ENCODE measurements at regions not wholly inside any gene's neighbourhood (a gene's known extent, or its start where the extent isn't known, plus 50 kb on each side); places are given as distances from the start of the nearest gene placed in this dataset.

DNA sequence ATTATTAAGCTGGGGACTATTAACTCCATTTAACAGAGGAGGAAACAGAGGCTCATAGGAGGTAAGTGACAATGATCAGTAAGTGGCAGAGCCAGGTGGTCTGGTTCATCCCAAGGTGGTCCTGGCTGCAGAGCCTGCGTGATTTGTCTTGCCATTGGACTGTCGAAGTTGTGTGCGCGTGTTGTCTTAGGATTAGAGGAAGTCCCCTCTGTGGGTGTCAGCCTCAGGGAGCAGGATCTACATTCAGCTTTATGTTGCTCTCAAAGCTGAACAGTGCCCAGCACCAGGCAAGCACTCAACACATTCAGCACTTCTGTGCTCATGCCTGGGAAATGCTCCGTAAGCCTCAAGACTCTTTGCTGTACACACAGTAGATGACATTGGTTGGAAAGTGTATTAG lies 139.5 kb downstream of the HERPUD2 start:
- ATAC-seq (no peak), DNase-seq (no peak)
- TF ChIP-seq POLR2A (IDR thresholded peaks at IDR 0.05): no peak
- Histone ChIP-seq H3K4me1 (no peaks in the 10 kb centered on the region), H3K4me3 (no peak overlapping the region), H3K36me3 (no peaks in the 10 kb centered on the region), H3K27me3 (no peaks in the 10 kb centered on the region), H3K9me3 (no peaks in the 10 kb centered on the region), H3K27ac (no peak overlapping the region)
- in situ Hi-C loops (cut with MboI; ENCODE audit: low sequenced_read_pairs in 4 of 4) (no loop called here), intact Hi-C loops (cut with DNase I; ENCODE audit: low total_unique reads) (no loop called here)

DNA sequence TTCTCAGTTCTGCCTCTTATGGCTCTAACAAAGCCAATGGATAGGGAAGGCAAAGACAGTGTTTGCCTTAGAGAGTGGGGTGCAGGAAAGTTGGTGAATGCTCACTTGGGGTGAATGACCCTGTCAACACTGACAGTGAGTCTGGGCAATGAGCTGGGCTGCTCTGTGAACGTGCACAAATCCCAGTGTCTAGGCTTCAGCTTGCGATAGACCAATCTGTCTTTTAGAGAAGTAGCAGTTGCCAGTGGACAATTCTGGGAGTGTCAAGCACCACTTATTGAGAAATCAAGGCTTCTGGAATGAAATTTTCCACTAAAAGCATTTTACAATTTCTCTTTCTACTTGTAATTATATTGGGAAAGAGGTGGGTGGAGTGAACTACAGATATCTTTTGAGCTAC lies 141.4 kb downstream of the HERPUD2 start:
- no peak for DNase-seq
- Histone ChIP-seq H3K27me3 (no peaks in the 10 kb centered on the region), H3K9me3 (no peaks in the 10 kb centered on the region), H3K36me3 (no peaks in the 10 kb centered on the region), H3K4me1 (no peaks in the 10 kb centered on the region), H3K4me3 (no peak overlapping the region), H3K27ac (no peak overlapping the region)
- in situ Hi-C loops (cut with MboI; ENCODE audit: low sequenced_read_pairs in 4 of 4): no loop called here
- no peak for TF ChIP-seq POLR2A (IDR thresholded peaks at IDR 0.05)
- TF ChIP-seq, protein P1, sequence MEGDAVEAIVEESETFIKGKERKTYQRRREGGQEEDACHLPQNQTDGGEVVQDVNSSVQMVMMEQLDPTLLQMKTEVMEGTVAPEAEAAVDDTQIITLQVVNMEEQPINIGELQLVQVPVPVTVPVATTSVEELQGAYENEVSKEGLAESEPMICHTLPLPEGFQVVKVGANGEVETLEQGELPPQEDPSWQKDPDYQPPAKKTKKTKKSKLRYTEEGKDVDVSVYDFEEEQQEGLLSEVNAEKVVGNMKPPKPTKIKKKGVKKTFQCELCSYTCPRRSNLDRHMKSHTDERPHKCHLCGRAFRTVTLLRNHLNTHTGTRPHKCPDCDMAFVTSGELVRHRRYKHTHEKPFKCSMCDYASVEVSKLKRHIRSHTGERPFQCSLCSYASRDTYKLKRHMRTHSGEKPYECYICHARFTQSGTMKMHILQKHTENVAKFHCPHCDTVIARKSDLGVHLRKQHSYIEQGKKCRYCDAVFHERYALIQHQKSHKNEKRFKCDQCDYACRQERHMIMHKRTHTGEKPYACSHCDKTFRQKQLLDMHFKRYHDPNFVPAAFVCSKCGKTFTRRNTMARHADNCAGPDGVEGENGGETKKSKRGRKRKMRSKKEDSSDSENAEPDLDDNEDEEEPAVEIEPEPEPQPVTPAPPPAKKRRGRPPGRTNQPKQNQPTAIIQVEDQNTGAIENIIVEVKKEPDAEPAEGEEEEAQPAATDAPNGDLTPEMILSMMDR (IDR thresholded peaks at IDR 0.05 in 4 of 5, conservative IDR thresholded peaks at IDR 0.05 in 1 of 5): no peak
- ATAC-seq: no peak
- intact Hi-C loops (cut with DNase I; ENCODE audit: low total_unique reads): no loop called here

DNA sequence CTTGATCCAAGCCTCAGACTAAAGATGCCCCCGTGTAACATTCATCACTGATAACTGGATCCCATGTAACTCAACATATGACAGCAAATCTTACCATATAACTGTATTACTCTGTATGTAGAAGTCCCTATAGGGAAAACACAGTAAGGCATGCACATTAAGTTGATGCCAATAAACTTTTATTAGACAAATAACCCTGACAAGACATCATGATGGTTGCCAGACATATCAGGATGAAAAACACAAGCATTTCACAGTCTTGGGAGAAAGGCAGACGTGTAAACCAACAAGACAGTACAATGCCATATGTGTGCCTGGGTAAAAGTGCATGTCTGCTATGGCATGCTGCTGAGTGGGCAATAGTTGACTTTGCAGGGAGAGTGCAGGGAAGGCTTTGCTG lies 142.2 kb downstream of the HERPUD2 start:
- H3K4me3 ChIP-seq: no peak overlapping the region
- in situ Hi-C loops (cut with MboI; ENCODE audit: low sequenced_read_pairs in 4 of 4): no loop called here
- no peaks in the 10 kb centered on the region for H3K9me3 ChIP-seq
- no peaks in the 10 kb centered on the region for H3K36me3 ChIP-seq
- H3K27ac ChIP-seq: no peak overlapping the region
- intact Hi-C loops (cut with DNase I; ENCODE audit: low total_unique reads): no loop called here
- no peaks in the 10 kb centered on the region for H3K27me3 ChIP-seq
- no peak for TF ChIP-seq POLR2A (IDR thresholded peaks at IDR 0.05)
- TF ChIP-seq, protein P1 (IDR thresholded peaks at IDR 0.05 in 4 of 5, conservative IDR thresholded peaks at IDR 0.05 in 1 of 5): no peak
- DNase-seq (no peak), ATAC-seq (no peak)
- no peaks in the 10 kb centered on the region for H3K4me1 ChIP-seq

DNA sequence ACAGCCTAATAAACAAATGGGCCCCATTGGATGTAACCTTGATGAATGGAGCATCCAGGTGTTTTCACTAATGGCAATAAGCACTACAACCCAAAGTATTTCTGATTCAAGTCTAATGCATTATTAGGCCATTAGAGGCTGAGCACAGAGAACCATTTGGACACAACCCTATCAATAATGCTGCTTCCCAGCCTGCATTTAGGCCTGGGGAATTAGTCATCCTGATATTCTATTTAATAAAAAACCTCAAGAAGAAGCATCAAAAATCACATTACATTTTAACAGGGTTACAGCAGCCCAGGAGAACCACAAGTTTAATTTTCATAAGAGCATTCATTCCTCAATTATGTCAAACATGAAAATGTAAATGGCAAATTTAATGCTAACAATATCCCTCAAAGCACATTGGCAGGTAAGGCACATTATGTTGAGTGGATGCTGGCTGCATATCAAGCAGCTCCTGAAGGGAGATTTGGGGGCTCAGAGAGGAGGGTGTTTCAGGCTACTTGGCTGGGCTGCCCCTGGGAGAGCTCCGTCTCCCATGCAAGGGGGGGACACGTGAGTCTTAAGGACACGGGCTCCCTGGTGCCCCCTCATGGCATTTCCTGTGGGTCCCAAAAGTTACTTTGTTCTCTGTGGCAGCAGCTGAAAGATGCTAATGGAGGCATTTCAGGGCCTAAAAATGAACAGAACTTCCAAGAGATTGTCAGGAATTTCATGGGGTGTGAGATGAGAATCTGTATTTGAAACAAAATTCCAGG lies 143.4 kb downstream of the HERPUD2 start:
- in situ Hi-C loops (cut with MboI; ENCODE audit: low sequenced_read_pairs in 4 of 4): no loop called here

DNA sequence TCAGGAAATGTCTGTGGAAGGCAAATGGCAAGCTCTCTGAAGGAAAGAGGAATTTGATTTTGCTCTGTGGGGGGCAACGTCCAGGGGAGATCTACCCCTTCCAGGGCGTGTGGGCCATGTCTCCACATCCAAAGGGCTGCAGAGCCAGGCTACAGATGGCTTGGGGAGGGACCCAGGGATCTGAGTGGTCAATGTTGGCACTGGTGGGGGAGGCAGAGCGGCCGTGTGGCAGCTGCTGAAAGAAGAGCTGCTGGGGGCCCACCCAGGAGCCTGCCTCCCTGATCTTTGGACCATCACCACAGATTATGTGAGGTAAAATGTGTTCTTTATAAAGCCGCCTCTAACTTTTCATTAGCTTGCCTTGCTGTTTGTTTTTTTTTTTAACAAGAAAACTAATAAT lies 144.1 kb downstream of the HERPUD2 start:
- Histone ChIP-seq H3K4me1 (no peaks in the 10 kb centered on the region), H3K27ac (no peak overlapping the region), H3K4me3 (no peak overlapping the region), H3K36me3 (no peaks in the 10 kb centered on the region), H3K27me3 (no peaks in the 10 kb centered on the region), H3K9me3 (no peaks in the 10 kb centered on the region)
- no peak for ATAC-seq
- no peak for TF ChIP-seq POLR2A (IDR thresholded peaks at IDR 0.05)
- TF ChIP-seq, protein P1 (IDR thresholded peaks at IDR 0.05 in 4 of 5, conservative IDR thresholded peaks at IDR 0.05 in 1 of 5): no peak
- no peak for DNase-seq
- intact Hi-C loops (cut with DNase I; ENCODE audit: low total_unique reads): no loop called here
- in situ Hi-C loops (cut with MboI; ENCODE audit: low sequenced_read_pairs in 4 of 4): no loop called here

More for the DNA sequence above, 143.4 kb downstream of the HERPUD2 start:
- Histone ChIP-seq H3K4me1 (no peaks in the 10 kb centered on the region), H3K36me3 (no peaks in the 10 kb centered on the region), H3K4me3 (no peak overlapping the region), H3K9me3 (no peaks in the 10 kb centered on the region), H3K27ac (no peak overlapping the region), H3K27me3 (no peaks in the 10 kb centered on the region)
- DNase-seq (no peak), ATAC-seq (no peak)
- intact Hi-C loops (cut with DNase I; ENCODE audit: low total_unique reads): no loop called here
- no peak for TF ChIP-seq POLR2A (IDR thresholded peaks at IDR 0.05)
- TF ChIP-seq, protein P1 (IDR thresholded peaks at IDR 0.05 in 4 of 5, conservative IDR thresholded peaks at IDR 0.05 in 1 of 5): no peak

All from gastrocnemius medialis (tissue), 4 donors.